ENCODE measurements at regions not wholly inside any gene's neighbourhood (a gene's known extent, or its start where the extent isn't known, plus 50 kb on each side); places are given as distances from the start of the nearest gene placed in this dataset.

- H4K20me1 ChIP-seq (replicated peaks; ENCODE audit: insufficient read depth), result no peaks in the 10 kb centered on the region
- H3K79me2 ChIP-seq (replicated peaks; ENCODE audit: insufficient read depth), result no peaks in the 10 kb centered on the region
- no peak overlapping the region for H3K4me2 ChIP-seq
- no peak overlapping the region for H3K27ac ChIP-seq (ENCODE audit: low read depth)
- Mint-ChIP-seq H3K36me3 (ENCODE audit: low read depth) (no peaks in the 10 kb centered on the region), H3K4me1 (no peaks in the 10 kb centered on the region), H3K27ac (no peak overlapping the region), H3K9me3 (no peaks in the 10 kb centered on the region), H3K27me3 (ENCODE audit: insufficient read depth, low read depth, poor library complexity) (no peaks in the 10 kb centered on the region), H3K4me3 (no peak overlapping the region)
- no peak for ATAC-seq
- H2AFZ ChIP-seq, result no peak overlapping the region
- H3K9me2 ChIP-seq (ENCODE audit: insufficient read depth), result no peaks in the 10 kb centered on the region
- no peak for DNase-seq (ENCODE audit: low spot score)
- H3F3A ChIP-seq (replicated peaks; ENCODE audit: low read depth), result no peaks in the 10 kb centered on the region
- TF ChIP-seq JUNB (IDR thresholded peaks at IDR 0.05; ENCODE audit: unreplicated experiment) (no peak), NANOG (IDR thresholded peaks at IDR 0.05; ENCODE audit: borderline replicate concordance) (no peak), CREB1 (CRISPR knock-in tag; IDR thresholded peaks at IDR 0.05; ENCODE audit: low read depth) (no peak), CTCF (conservative IDR thresholded peaks at IDR 0.05; ENCODE audit: low read depth in 2 of 2) (no peak), POLR2AphosphoS5 (IDR thresholded peaks at IDR 0.05; ENCODE audit: low read depth) (no peak), STAT1 (IDR thresholded peaks at IDR 0.05; ENCODE audit: unreplicated experiment) (no peak)
- no peaks in the 10 kb centered on the region for H3K36me3 ChIP-seq (ENCODE audit: insufficient read depth)
- no peaks in the 10 kb centered on the region for H3K27me3 ChIP-seq (ENCODE audit: insufficient read depth)
- H3K4me1 ChIP-seq (ENCODE audit: insufficient read depth), result no peaks in the 10 kb centered on the region
- H3K4me3 ChIP-seq, result no peak overlapping the region
These were observed 120.4 kb upstream of the COL5A2 start for GRCh38 chr2:189299974-189300373.

- Histone ChIP-seq H4K20me1 (replicated peaks; ENCODE audit: insufficient read depth) (no peaks in the 10 kb centered on the region), H3K79me2 (replicated peaks; ENCODE audit: insufficient read depth) (no peaks in the 10 kb centered on the region), H3K27me3 (ENCODE audit: insufficient read depth) (no peaks in the 10 kb centered on the region), H3F3A (replicated peaks; ENCODE audit: low read depth) (no peaks in the 10 kb centered on the region), H3K36me3 (ENCODE audit: insufficient read depth) (no peaks in the 10 kb centered on the region), H3K4me1 (ENCODE audit: insufficient read depth) (no peaks in the 10 kb centered on the region), H3K27ac (ENCODE audit: low read depth) (no peak overlapping the region), H3K4me2 (no peak overlapping the region), H3K4me3 (no peak overlapping the region), H3K9me2 (ENCODE audit: insufficient read depth) (no peaks in the 10 kb centered on the region), H2AFZ (no peak overlapping the region)
- Mint-ChIP-seq H3K4me3 (no peak overlapping the region), H3K27me3 (ENCODE audit: insufficient read depth, low read depth, poor library complexity) (no peaks in the 10 kb centered on the region), H3K27ac (no peak overlapping the region), H3K36me3 (ENCODE audit: low read depth) (no peaks in the 10 kb centered on the region), H3K9me3 (no peaks in the 10 kb centered on the region), H3K4me1 (no peaks in the 10 kb centered on the region)
- ATAC-seq (no peak), DNase-seq (ENCODE audit: low spot score) (no peak)
- TF ChIP-seq ETS1 (IDR thresholded peaks at IDR 0.05), result no peak
- no peak for TF ChIP-seq STAT1 (IDR thresholded peaks at IDR 0.05; ENCODE audit: unreplicated experiment)
- no peak for TF ChIP-seq POLR2AphosphoS5 (IDR thresholded peaks at IDR 0.05; ENCODE audit: low read depth)
- no peak for TF ChIP-seq NANOG (IDR thresholded peaks at IDR 0.05; ENCODE audit: borderline replicate concordance)
- TF ChIP-seq CREB1 (CRISPR knock-in tag; IDR thresholded peaks at IDR 0.05; ENCODE audit: low read depth), result no peak
- no peak for TF ChIP-seq ZNF331 (CRISPR knock-in tag; IDR thresholded peaks at IDR 0.05; ENCODE audit: low read depth)
- TF ChIP-seq REST (IDR thresholded peaks at IDR 0.05; ENCODE audit: unreplicated experiment), result no peak
- TF ChIP-seq EZH2 (IDR thresholded peaks at IDR 0.05; ENCODE audit: low read depth, unreplicated experiment), result no peak
- TF ChIP-seq ZNF114 (CRISPR knock-in tag; IDR thresholded peaks at IDR 0.05), result no peak
These were observed 121.4 kb upstream of the COL5A2 start for GRCh38 chr2:189300916-189301315.

Data from GM23338 (cell line).